HL-60 (cell line): ENCODE measurements at regions not wholly inside any gene's neighbourhood (a gene's known extent, or its start where the extent isn't known, plus 50 kb on each side); places are given as distances from the start of the nearest gene placed in this dataset.

Source experiments
- GABPA ChIP-seq: IDR thresholded peaks from 2 replicates; pipeline ENCODE4 v1.6.1; 2012; ENCODE audit warnings: low read depth
- POLR2AphosphoS5 ChIP-seq: IDR thresholded peaks from 2 replicates; pipeline ENCODE4 v1.6.1; 2012; ENCODE audit warnings: low read depth
- SPI1 ChIP-seq: IDR thresholded peaks from 2 replicates; pipeline ENCODE4 v1.6.1; 2012; ENCODE audit warnings: low read depth, mild to moderate bottlenecking, borderline replicate concordance
- TF ChIP-seq, protein P1 (sequence below): IDR thresholded peaks from one replicate; pipeline ENCODE4 v1.5.1; 2011; ENCODE audit warnings: low read length, control low read depth, inconsistent platforms; ENCODE audit not compliant: insufficient read depth
- TF ChIP-seq, protein P2 (sequence below): IDR thresholded peaks from 2 replicates; pipeline ENCODE4 v1.6.1; 2012; ENCODE audit warnings: low read depth; ENCODE audit not compliant: insufficient replicate concordance

- TF ChIP-seq, protein P1, sequence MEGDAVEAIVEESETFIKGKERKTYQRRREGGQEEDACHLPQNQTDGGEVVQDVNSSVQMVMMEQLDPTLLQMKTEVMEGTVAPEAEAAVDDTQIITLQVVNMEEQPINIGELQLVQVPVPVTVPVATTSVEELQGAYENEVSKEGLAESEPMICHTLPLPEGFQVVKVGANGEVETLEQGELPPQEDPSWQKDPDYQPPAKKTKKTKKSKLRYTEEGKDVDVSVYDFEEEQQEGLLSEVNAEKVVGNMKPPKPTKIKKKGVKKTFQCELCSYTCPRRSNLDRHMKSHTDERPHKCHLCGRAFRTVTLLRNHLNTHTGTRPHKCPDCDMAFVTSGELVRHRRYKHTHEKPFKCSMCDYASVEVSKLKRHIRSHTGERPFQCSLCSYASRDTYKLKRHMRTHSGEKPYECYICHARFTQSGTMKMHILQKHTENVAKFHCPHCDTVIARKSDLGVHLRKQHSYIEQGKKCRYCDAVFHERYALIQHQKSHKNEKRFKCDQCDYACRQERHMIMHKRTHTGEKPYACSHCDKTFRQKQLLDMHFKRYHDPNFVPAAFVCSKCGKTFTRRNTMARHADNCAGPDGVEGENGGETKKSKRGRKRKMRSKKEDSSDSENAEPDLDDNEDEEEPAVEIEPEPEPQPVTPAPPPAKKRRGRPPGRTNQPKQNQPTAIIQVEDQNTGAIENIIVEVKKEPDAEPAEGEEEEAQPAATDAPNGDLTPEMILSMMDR: no peak
- TF ChIP-seq GABPA (no peak), POLR2AphosphoS5 (no peak), SPI1 (no peak)
- TF ChIP-seq, protein P2, sequence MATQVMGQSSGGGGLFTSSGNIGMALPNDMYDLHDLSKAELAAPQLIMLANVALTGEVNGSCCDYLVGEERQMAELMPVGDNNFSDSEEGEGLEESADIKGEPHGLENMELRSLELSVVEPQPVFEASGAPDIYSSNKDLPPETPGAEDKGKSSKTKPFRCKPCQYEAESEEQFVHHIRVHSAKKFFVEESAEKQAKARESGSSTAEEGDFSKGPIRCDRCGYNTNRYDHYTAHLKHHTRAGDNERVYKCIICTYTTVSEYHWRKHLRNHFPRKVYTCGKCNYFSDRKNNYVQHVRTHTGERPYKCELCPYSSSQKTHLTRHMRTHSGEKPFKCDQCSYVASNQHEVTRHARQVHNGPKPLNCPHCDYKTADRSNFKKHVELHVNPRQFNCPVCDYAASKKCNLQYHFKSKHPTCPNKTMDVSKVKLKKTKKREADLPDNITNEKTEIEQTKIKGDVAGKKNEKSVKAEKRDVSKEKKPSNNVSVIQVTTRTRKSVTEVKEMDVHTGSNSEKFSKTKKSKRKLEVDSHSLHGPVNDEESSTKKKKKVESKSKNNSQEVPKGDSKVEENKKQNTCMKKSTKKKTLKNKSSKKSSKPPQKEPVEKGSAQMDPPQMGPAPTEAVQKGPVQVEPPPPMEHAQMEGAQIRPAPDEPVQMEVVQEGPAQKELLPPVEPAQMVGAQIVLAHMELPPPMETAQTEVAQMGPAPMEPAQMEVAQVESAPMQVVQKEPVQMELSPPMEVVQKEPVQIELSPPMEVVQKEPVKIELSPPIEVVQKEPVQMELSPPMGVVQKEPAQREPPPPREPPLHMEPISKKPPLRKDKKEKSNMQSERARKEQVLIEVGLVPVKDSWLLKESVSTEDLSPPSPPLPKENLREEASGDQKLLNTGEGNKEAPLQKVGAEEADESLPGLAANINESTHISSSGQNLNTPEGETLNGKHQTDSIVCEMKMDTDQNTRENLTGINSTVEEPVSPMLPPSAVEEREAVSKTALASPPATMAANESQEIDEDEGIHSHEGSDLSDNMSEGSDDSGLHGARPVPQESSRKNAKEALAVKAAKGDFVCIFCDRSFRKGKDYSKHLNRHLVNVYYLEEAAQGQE: no peak
Measured at GRCh38 chr12:59429766-59430165, 166.1 kb upstream of the SLC16A7 start.
